GM10248 (cell line): ENCODE measurements at regions not wholly inside any gene's neighbourhood (a gene's known extent, or its start where the extent isn't known, plus 50 kb on each side); places are given as distances from the start of the nearest gene placed in this dataset.

Experiments
- CTCF ChIA-PET: fragments of 300-600 bp; sonication (Branson Sonifier 250); formaldehyde crosslinking; extraction: SDS; loops from one replicate; lab custom pipeline; 2021; ENCODE audit warnings: antibody characterized with exemption; lab: Yijun Ruan, JAX
- POLR2A ChIA-PET: fragments of 350-650 bp; sonication (Branson Sonifier 250); formaldehyde crosslinking; extraction: SDS; loops from one replicate; lab custom pipeline; 2020; ENCODE audit warnings: antibody characterized with exemption; lab: Yijun Ruan, JAX
- DNase-seq: peaks from one replicate; pipeline ENCODE4 v3.0.0; 2012; ENCODE audit errors: extremely low spot score
- TF ChIP-seq, protein P1 (sequence below): IDR thresholded peaks from 2 replicates; pipeline ENCODE4 v1.5.1; 2012; ENCODE audit warnings: mild to moderate bottlenecking, low read depth; ENCODE audit errors: extremely low read depth, missing control alignments, control extremely low read depth

DNA sequence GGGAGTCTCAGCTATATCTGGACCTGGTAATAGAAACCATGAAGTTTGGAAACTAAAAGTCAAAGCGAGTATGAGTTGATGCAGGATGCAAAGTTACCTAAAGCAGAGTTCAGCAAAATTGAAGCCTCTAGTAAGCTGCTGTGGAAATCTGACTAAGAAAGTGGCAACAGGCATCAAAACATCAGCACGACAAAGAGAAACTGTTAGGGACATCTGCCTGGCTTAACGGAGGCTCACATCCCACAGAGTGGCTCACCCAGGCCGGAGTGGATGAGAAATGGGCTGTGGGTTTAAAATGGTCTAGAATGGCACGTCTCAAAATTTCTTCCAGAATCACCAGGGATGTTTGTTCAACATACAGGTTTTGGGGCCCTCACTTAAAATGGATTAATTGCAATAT lies 164.1 kb upstream of the NPY start:
- no peak for DNase-seq
- ChIA-PET CTCF (no interaction called here), POLR2A (no interaction called here)
- TF ChIP-seq, protein P1, sequence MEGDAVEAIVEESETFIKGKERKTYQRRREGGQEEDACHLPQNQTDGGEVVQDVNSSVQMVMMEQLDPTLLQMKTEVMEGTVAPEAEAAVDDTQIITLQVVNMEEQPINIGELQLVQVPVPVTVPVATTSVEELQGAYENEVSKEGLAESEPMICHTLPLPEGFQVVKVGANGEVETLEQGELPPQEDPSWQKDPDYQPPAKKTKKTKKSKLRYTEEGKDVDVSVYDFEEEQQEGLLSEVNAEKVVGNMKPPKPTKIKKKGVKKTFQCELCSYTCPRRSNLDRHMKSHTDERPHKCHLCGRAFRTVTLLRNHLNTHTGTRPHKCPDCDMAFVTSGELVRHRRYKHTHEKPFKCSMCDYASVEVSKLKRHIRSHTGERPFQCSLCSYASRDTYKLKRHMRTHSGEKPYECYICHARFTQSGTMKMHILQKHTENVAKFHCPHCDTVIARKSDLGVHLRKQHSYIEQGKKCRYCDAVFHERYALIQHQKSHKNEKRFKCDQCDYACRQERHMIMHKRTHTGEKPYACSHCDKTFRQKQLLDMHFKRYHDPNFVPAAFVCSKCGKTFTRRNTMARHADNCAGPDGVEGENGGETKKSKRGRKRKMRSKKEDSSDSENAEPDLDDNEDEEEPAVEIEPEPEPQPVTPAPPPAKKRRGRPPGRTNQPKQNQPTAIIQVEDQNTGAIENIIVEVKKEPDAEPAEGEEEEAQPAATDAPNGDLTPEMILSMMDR, result no peak

DNA sequence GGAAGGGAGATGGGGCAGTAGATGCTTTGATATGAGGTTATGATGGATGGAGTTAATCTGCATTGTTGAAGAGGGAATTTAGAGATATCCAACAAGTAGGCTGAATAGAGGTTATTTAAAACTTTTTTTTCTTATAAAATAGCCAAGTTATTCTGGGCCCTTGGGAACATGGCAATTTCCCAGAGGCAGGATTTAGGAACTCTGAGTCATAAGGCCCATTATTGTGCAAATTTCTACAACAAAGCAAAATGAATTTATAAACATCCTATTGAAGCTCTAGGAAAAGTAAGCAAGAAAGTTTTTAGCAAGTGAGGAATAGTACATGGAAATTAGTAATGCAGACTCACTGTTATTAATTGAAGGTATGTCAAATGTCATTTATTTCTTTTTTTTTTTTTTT lies 160.9 kb upstream of the NPY start:
- ChIA-PET POLR2A (no interaction called here), CTCF (interaction anchor here (1.1 to 1.2 kb wide), 3 partner anchors 11 to 55 kb away, joined by 3 read pairs; no protein-coding TSS in a partner anchor)
- DNase-seq, result no peak
- TF ChIP-seq, protein P1, result no peak

DNA sequence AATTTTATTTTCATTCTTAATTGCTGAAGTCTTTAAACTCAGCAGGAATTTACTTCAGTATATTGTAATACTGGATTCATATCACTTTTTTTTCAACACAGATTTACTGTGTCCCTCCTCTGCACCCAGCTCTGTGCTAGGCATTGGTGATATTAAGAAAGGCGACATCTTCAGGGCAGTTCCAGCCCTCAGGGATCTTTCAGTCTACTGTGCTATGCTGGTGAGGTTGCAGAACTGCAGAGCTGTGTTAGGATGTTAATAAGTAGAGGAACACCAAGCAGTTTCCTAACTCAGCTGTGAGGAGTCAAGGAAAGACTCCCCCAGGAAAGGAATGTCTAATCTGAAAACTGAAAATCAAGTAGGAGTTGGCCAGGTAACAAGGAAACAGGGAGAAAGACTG lies 158.2 kb upstream of the NPY start:
- TF ChIP-seq, protein P1, result no peak
- ChIA-PET CTCF (interaction anchor here (1.2 kb wide), 1 partner anchor 9 kb away, joined by 3 read pairs; no protein-coding TSS in a partner anchor), POLR2A (no interaction called here)
- DNase-seq, result no peak

DNA sequence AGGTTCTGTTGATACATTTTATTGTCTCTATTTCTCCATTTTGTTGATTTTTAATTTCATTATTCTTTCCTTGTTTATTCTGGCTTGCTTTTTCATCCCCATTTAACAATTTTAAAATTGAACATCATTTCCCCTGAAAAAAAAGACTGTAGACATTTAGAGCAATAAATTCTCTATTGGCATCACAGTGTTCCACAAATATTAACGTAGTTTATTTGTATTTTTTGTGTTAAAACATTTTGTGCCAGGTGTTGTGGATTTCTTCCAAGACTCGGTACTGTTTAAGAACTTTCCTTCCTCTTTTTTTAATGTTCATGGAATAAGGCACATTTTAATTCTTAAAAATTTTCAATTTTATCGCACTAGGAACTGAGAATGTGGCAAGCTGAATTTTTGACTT lies 156.1 kb upstream of the NPY start:
- ChIA-PET POLR2A (no interaction called here), CTCF (no interaction called here)
- TF ChIP-seq, protein P1, result no peak
- no peak for DNase-seq

DNA sequence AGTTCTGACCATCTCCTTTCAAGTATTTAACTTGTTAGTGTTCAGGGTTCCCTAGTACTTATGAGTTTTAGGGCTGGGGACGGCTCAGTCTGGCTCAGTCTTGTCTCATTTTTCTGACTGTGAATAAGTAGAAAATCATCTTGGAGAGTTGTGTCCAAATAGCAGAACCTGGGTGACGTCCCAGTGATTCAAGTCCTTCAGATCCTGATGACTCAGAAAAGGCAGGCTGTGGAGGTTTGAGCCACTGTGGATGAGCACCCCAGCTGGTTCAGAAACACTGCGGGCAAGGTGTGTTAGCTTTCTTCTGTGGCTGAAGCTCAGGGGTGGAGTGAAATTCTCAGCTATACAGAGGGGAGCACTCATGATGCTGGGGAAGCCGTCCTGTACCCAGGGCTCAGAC lies 154.4 kb upstream of the NPY start:
- TF ChIP-seq, protein P1, result no peak
- no peak for DNase-seq
- POLR2A ChIA-PET, result no interaction called here
- CTCF ChIA-PET, result no interaction called here

DNA sequence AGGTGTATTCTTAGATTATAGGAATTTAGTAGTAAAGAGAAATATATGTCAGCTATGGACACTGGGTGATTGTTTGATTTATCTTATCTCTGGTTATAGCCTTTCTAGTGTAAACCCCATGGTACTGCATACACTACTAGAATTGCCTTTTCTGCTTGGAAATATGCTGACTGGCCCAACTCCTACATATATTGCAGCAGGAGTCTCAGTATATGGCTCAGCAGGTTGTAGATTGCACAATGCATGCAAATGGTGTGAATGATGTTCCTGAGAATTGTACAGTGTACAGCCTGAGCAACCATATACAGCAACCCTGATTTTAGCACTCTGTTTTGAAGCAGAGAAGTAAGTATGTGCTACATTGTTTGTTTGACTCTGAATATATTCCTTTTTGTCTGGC lies 153.4 kb upstream of the NPY start:
- TF ChIP-seq, protein P1, result no peak
- DNase-seq, result no peak
- ChIA-PET POLR2A (no interaction called here), CTCF (interaction anchor here (2.9 kb wide), 1 partner anchor 15 kb away, joined by 12 read pairs; no protein-coding TSS in a partner anchor)
